SK-N-SH (cell line): ENCODE measurements at regions not wholly inside any gene's neighbourhood (a gene's known extent, or its start where the extent isn't known, plus 50 kb on each side); places are given as distances from the start of the nearest gene placed in this dataset.

Source experiments
- CTCF ChIP-seq: fragments of 200-600 bp; sonication (generic); IDR thresholded peaks from 2 replicates; pipeline ENCODE4 v1.6.1; 2017; ENCODE audit warnings: antibody characterized with exemption, mild to moderate bottlenecking, moderate library complexity
- GABPA ChIP-seq: IDR thresholded peaks from 2 replicates; pipeline ENCODE4 v1.4.0; 2012; ENCODE audit warnings: low read depth, mild to moderate bottlenecking
- MAX ChIP-seq: IDR thresholded peaks from 2 replicates; pipeline ENCODE4 v1.4.0; 2012; ENCODE audit warnings: low read depth
- POLR2AphosphoS5 ChIP-seq: IDR thresholded peaks from 2 replicates; pipeline ENCODE4 v1.6.1; 2012; ENCODE audit warnings: low read depth, low read length
- REST ChIP-seq: IDR thresholded peaks from 2 replicates; pipeline ENCODE4 v1.6.1; 2012; ENCODE audit warnings: mild to moderate bottlenecking, low read depth, low read length, moderate library complexity
- TCF12 ChIP-seq: IDR thresholded peaks from 2 replicates; pipeline ENCODE4 v1.4.0; 2012
- ZBTB33 ChIP-seq: IDR thresholded peaks from 2 replicates; pipeline ENCODE4 v1.4.0; 2012; ENCODE audit warnings: low read depth, borderline replicate concordance

GRCh38 chr6:12490904-12491571 lies 200.9 kb downstream of the EDN1 start:
- TF ChIP-seq MAX (peak; percentile 79), CTCF (no peak), REST (no peak; the same call in 1 of the 2 replicates), POLR2AphosphoS5 (peak; percentile 74; the same call in 1 of the 2 replicates), ZBTB33 (0 out of 2 replicates have a peak, but pooled peaks have one; percentile 56), GABPA (no peak), TCF12 (peak; percentile 95)
